DMS114 treated with DMSO at 0.1 percent for 48 hours (cell line): ENCODE measurements at regions not wholly inside any gene's neighbourhood (a gene's known extent, or its start where the extent isn't known, plus 50 kb on each side); places are given as distances from the start of the nearest gene placed in this dataset.

Experiments used
- DNase-seq: peaks from one replicate; lab custom pipeline; 2025; ENCODE audit not compliant: unreplicated experiment; lab: John Stamatoyannopoulos, UW

- no peak for DNase-seq
These were observed 263.6 kb downstream of the TBL1XR1 start for GRCh38 chr3:176933704-176934103.

GRCh38 chr3:176932433-176932832, 264.8 kb downstream of the TBL1XR1 start:
- DNase-seq: no peak

- no peak for DNase-seq
These were observed 265.3 kb downstream of the TBL1XR1 start for GRCh38 chr3:176931991-176932390.

GRCh38 chr3:176930942-176931341, 266.3 kb downstream of the TBL1XR1 start:
- no peak for DNase-seq

GRCh38 chr3:176928582-176928931, 268.7 kb downstream of the TBL1XR1 start:
- no peak for DNase-seq

- DNase-seq: no peak
These were observed 269.3 kb downstream of the TBL1XR1 start for GRCh38 chr3:176927706-176928581.

GRCh38 chr3:176927280-176927679, 270.0 kb downstream of the TBL1XR1 start:
- no peak for DNase-seq

- DNase-seq: no peak
These were observed 270.6 kb downstream of the TBL1XR1 start for GRCh38 chr3:176926688-176927087.

- DNase-seq: no peak
These were observed 271.2 kb downstream of the TBL1XR1 start for GRCh38 chr3:176926034-176926433.

- no peak for DNase-seq
These were observed 276.5 kb downstream of the TBL1XR1 start for GRCh38 chr3:176920766-176921160.

- no peak for DNase-seq
These were observed 277.2 kb downstream of the TBL1XR1 start for GRCh38 chr3:176919836-176920765.

GRCh38 chr3:176916777-176917176, 280.5 kb downstream of the TBL1XR1 start:
- no peak for DNase-seq

- no peak for DNase-seq
These were observed 282.5 kb downstream of the TBL1XR1 start for GRCh38 chr3:176914764-176915163.

- no peak for DNase-seq
These were observed 285.7 kb downstream of the TBL1XR1 start for GRCh38 chr3:176911579-176911978.

- no peak for DNase-seq
These were observed 288.2 kb downstream of the TBL1XR1 start for GRCh38 chr3:176909044-176909443.

- DNase-seq: no peak
These were observed 291.0 kb downstream of the TBL1XR1 start for GRCh38 chr3:176906046-176906905.

GRCh38 chr3:176905331-176905730, 292.0 kb downstream of the TBL1XR1 start:
- no peak for DNase-seq

- no peak for DNase-seq
These were observed 292.8 kb downstream of the TBL1XR1 start for GRCh38 chr3:176904506-176904905.

- DNase-seq: no peak
These were observed 300.6 kb downstream of the TBL1XR1 start for GRCh38 chr3:176896640-176897039.

GRCh38 chr3:176896165-176896564, 301.1 kb downstream of the TBL1XR1 start:
- DNase-seq: no peak

- no peak for DNase-seq
These were observed 317.6 kb downstream of the TBL1XR1 start for GRCh38 chr3:176879710-176880109.
